ENCODE measurements at regions not wholly inside any gene's neighbourhood (a gene's known extent, or its start where the extent isn't known, plus 50 kb on each side); places are given as distances from the start of the nearest gene placed in this dataset.

DNA sequence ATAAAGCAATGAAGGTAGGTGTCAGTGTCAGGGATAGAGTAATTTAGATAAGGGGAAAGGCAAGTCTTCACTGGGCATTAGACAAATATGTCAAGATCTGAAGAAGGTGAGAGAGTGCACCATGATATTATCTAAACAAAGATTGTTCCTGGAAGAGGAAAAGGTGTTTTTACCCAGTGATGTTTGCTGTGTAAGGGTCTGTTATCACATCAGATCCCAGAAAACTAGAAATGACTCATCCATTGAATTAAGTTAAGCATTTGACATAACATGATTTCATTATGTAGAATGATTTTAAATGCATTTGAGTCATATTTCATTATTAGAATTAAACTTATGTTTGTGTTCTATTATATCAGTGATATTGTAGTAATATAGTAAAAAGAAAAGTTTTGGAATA lies 1279.5 kb upstream of the CITED2 start:
- TF ChIP-seq, protein P1, sequence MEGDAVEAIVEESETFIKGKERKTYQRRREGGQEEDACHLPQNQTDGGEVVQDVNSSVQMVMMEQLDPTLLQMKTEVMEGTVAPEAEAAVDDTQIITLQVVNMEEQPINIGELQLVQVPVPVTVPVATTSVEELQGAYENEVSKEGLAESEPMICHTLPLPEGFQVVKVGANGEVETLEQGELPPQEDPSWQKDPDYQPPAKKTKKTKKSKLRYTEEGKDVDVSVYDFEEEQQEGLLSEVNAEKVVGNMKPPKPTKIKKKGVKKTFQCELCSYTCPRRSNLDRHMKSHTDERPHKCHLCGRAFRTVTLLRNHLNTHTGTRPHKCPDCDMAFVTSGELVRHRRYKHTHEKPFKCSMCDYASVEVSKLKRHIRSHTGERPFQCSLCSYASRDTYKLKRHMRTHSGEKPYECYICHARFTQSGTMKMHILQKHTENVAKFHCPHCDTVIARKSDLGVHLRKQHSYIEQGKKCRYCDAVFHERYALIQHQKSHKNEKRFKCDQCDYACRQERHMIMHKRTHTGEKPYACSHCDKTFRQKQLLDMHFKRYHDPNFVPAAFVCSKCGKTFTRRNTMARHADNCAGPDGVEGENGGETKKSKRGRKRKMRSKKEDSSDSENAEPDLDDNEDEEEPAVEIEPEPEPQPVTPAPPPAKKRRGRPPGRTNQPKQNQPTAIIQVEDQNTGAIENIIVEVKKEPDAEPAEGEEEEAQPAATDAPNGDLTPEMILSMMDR (IDR thresholded peaks at IDR 0.05; ENCODE audit: poor library complexity, severe bottlenecking): no peak
- TF ChIP-seq MXI1 (conservative IDR thresholded peaks at IDR 0.05; ENCODE audit: poor library complexity, severe bottlenecking) (no peak), POLR2AphosphoS5 (IDR thresholded peaks at IDR 0.05) (no peak)

Measured in neural cell (in vitro differentiated cells).